Mucosa of descending colon (tissue), 3 donors: ENCODE measurements at regions not wholly inside any gene's neighbourhood (a gene's known extent, or its start where the extent isn't known, plus 50 kb on each side); places are given as distances from the start of the nearest gene placed in this dataset.

ENCODE experiments used
- ATAC-seq: fragments of 200-7000 bp; cut with Tn5 transposase; one replicate; pipeline ENCODE4 v1.9.1; 2020; ENCODE audit warnings: mild to moderate bottlenecking, moderate library complexity
- DNase-seq, 3 donors: peaks; one replicate each; pipeline ENCODE4 v3.0.0-alpha.2; 2020
- H3K36me3 ChIP-seq: fragments of 200-600 bp; one replicate; pipeline ENCODE4 v1.8.0; 2021; ENCODE audit warnings: low read depth, mild to moderate bottlenecking
- H3K4me1 ChIP-seq: fragments of 200-600 bp; one replicate; pipeline ENCODE4 v1.8.0; 2021; ENCODE audit warnings: low read depth, mild to moderate bottlenecking
- H3K4me3 ChIP-seq: fragments of 200-600 bp; one replicate; pipeline ENCODE4 v1.8.0; 2021; ENCODE audit warnings: mild to moderate bottlenecking
- H3K9me3 ChIP-seq: fragments of 200-600 bp; one replicate; pipeline ENCODE4 v1.8.0; 2021; ENCODE audit warnings: mild to moderate bottlenecking
- CTCF ChIP-seq: fragments of 200-600 bp; IDR thresholded peaks from one replicate; pipeline ENCODE4 v1.8.0; 2022; ENCODE audit warnings: antibody characterized with exemption, mild to moderate bottlenecking
- intact Hi-C, 2 donors: fragments of 100-400 bp; cut with DNase I in 1 of 2; cut with micrococcal nuclease in 1 of 2; formaldehyde crosslinking; loops; one replicate each; pipeline versions ENCODE4 v1.11.0 to v1.11.1; 2022; cut with DNase I, micrococcal nuclease
- donor health status: DM: no; HTN: no; CAD: no; lungs with moderate emphysema.
- donor health status: DM: no; HTN: no; CAD: no.
- donor health status: DM: no; HTN: yes; CAD: no.

- Histone ChIP-seq H3K36me3 (no peaks in the 10 kb centered on the region), H3K4me1 (no peaks in the 10 kb centered on the region), H3K9me3 (no peaks in the 10 kb centered on the region), H3K4me3 (no peak overlapping the region)
- DNase-seq, result no peak
- no peak for TF ChIP-seq CTCF
- no peak for ATAC-seq
- intact Hi-C loops, result no loop called here
Observed at GRCh38 chr20:22916021-22916842, 118.9 kb upstream of the SSTR4 start.

- DNase-seq (no peak), ATAC-seq (no peak)
- Histone ChIP-seq H3K4me3 (no peak overlapping the region), H3K36me3 (no peaks in the 10 kb centered on the region), H3K4me1 (no peaks in the 10 kb centered on the region), H3K9me3 (no peaks in the 10 kb centered on the region)
- TF ChIP-seq CTCF, result no peak
- intact Hi-C loops, result no loop called here
Observed at GRCh38 chr20:22918286-22918983, 116.7 kb upstream of the SSTR4 start.

- ATAC-seq (no peak), DNase-seq (no peak)
- Histone ChIP-seq H3K36me3 (no peaks in the 10 kb centered on the region), H3K4me1 (no peaks in the 10 kb centered on the region), H3K9me3 (no peaks in the 10 kb centered on the region), H3K4me3 (no peak overlapping the region)
- intact Hi-C loops, result no loop called here
- no peak for TF ChIP-seq CTCF
Observed at GRCh38 chr20:22920898-22921297, 114.2 kb upstream of the SSTR4 start.

- TF ChIP-seq CTCF, result no peak
- intact Hi-C loops, result no loop called here
Observed at GRCh38 chr20:22921595-22922421, 113.3 kb upstream of the SSTR4 start.

GRCh38 chr20:22922987-22923386, 112.1 kb upstream of the SSTR4 start:
- no peaks in the 10 kb centered on the region for H3K9me3 ChIP-seq
- H3K36me3 ChIP-seq, result no peaks in the 10 kb centered on the region
- H3K4me3 ChIP-seq, result no peak overlapping the region
- intact Hi-C loops, result no loop called here
- TF ChIP-seq CTCF, result no peak
- ATAC-seq, result no peak
- no peak for DNase-seq
- H3K4me1 ChIP-seq, result no peaks in the 10 kb centered on the region

More at GRCh38 chr20:22921595-22922421, 113.3 kb upstream of the SSTR4 start:
- Histone ChIP-seq H3K9me3 (no peaks in the 10 kb centered on the region), H3K4me3 (no peak overlapping the region), H3K36me3 (no peaks in the 10 kb centered on the region), H3K4me1 (no peaks in the 10 kb centered on the region)
- ATAC-seq (no peak), DNase-seq (no peak)
